ENCODE measurements at regions not wholly inside any gene's neighbourhood (a gene's known extent, or its start where the extent isn't known, plus 50 kb on each side); places are given as distances from the start of the nearest gene placed in this dataset.

DNA sequence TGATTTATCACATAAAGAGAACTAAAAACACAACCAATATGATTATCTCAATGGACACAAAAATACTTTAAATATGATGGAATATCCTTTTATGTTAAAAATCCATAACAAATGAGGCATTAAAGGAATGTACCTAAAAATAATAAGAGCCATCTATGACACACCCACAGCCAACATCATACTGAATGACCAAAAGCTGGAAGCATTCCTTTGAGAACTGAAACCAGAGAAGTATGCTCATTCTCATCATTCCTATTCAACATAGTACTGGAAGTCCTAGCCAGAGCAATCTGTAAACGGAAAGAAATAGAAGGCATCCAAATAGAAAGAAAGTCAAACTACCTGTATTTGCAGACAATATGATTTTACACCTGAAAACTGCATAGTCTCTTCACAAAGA, 671.0 kb downstream of the SLITRK1 start:
- TF ChIP-seq, protein P1, sequence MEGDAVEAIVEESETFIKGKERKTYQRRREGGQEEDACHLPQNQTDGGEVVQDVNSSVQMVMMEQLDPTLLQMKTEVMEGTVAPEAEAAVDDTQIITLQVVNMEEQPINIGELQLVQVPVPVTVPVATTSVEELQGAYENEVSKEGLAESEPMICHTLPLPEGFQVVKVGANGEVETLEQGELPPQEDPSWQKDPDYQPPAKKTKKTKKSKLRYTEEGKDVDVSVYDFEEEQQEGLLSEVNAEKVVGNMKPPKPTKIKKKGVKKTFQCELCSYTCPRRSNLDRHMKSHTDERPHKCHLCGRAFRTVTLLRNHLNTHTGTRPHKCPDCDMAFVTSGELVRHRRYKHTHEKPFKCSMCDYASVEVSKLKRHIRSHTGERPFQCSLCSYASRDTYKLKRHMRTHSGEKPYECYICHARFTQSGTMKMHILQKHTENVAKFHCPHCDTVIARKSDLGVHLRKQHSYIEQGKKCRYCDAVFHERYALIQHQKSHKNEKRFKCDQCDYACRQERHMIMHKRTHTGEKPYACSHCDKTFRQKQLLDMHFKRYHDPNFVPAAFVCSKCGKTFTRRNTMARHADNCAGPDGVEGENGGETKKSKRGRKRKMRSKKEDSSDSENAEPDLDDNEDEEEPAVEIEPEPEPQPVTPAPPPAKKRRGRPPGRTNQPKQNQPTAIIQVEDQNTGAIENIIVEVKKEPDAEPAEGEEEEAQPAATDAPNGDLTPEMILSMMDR (IDR thresholded peaks at IDR 0.05; ENCODE audit: poor library complexity, severe bottlenecking): no peak
- Histone ChIP-seq H3K27me3 (ENCODE audit: insufficient read depth, poor library complexity, severe bottlenecking) (no peaks in the 10 kb centered on the region), H3K36me3 (ENCODE audit: low read depth) (no peaks in the 10 kb centered on the region), H3K27ac (ENCODE audit: poor library complexity, severe bottlenecking) (no peak overlapping the region), H3K9me3 (ENCODE audit: severe bottlenecking) (peaks cover 9% of the 10 kb centered on the region), H3K4me3 (ENCODE audit: severe bottlenecking) (no peak overlapping the region), H3K4me1 (ENCODE audit: insufficient read depth, poor library complexity, severe bottlenecking) (peaks cover 13% of the 10 kb centered on the region)
- ATAC-seq (ENCODE audit: low read depth): no peak
- DNase-seq (ENCODE audit: low spot score): no peak

DNA sequence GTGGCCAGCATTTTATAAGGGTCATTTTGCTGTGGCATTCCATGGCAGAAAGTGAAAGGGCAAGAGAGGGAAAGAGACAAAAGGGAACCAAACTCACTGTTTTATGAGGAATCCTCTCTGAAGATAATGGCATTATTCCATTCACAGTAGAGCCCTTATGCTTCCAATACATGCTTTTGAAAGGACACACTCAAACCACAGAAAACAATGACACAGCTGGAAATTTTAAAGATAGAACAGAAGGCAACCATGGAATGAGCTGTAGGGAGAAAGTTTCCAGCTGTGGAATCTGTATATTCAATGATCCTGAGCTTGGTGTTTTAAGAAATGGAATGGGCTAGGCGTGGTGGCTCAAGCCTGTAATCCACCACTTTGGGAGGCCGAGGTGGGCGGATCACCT, 677.4 kb downstream of the SLITRK1 start:
- H3K4me3 ChIP-seq (ENCODE audit: severe bottlenecking): no peak overlapping the region
- no peaks in the 10 kb centered on the region for H3K27me3 ChIP-seq (ENCODE audit: insufficient read depth, poor library complexity, severe bottlenecking)
- TF ChIP-seq, protein P1 (IDR thresholded peaks at IDR 0.05; ENCODE audit: poor library complexity, severe bottlenecking): no peak
- no peak for ATAC-seq (ENCODE audit: low read depth)
- no peaks in the 10 kb centered on the region for H3K4me1 ChIP-seq (ENCODE audit: insufficient read depth, poor library complexity, severe bottlenecking)
- DNase-seq (ENCODE audit: low spot score): no peak
- H3K27ac ChIP-seq (ENCODE audit: poor library complexity, severe bottlenecking): no peak overlapping the region
- no peaks in the 10 kb centered on the region for H3K36me3 ChIP-seq (ENCODE audit: low read depth)
- H3K9me3 ChIP-seq (ENCODE audit: severe bottlenecking): peaks cover 6% of the 10 kb centered on the region

DNA sequence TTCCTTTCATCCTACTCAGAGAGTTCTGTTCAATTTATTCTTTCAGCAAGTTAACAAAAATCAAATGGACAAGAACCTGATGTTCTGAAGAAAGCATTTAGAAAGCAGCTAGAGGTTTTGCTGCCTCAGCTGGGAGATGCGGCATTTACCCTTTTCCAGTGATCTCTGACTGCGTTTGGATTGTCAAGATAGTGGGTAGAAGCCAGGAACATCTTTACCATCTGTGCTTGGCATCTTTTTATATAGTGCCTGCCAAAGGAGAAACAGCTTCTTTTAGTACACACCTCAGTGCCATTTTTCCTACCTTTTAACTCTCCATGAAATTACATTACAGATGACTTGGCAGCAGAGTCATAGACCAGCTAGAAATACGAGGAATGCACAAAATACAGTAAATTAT, 680.8 kb downstream of the SLITRK1 start:
- no peak overlapping the region for H3K27ac ChIP-seq (ENCODE audit: poor library complexity, severe bottlenecking)
- no peak for ATAC-seq (ENCODE audit: low read depth)
- no peak for DNase-seq (ENCODE audit: low spot score)
- H3K27me3 ChIP-seq (ENCODE audit: insufficient read depth, poor library complexity, severe bottlenecking): no peaks in the 10 kb centered on the region
- no peaks in the 10 kb centered on the region for H3K9me3 ChIP-seq (ENCODE audit: severe bottlenecking)
- no peaks in the 10 kb centered on the region for H3K36me3 ChIP-seq (ENCODE audit: low read depth)
- TF ChIP-seq, protein P1 (IDR thresholded peaks at IDR 0.05; ENCODE audit: poor library complexity, severe bottlenecking): no peak
- H3K4me1 ChIP-seq (ENCODE audit: insufficient read depth, poor library complexity, severe bottlenecking): no peaks in the 10 kb centered on the region
- H3K4me3 ChIP-seq (ENCODE audit: severe bottlenecking): no peak overlapping the region

DNA sequence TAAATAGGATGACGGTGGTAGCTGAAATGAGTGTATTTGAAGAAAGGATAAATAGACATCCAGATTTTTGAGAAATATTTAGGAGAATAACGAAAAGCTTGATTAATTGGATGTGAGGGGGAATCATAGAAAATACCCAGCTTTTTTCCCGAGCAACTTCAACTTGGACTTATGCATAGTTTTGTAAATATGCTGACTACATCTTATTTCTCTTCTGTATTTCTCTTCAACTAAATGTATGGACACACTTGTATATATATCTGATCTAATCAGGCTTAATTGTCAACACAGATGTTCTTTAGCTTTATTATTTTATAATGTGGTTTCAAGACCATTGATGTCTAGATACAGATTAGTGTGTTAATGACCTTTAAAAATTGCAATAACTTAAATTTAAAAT, 685.0 kb downstream of the SLITRK1 start:
- no peak for DNase-seq (ENCODE audit: low spot score)
- no peaks in the 10 kb centered on the region for H3K27me3 ChIP-seq (ENCODE audit: insufficient read depth, poor library complexity, severe bottlenecking)
- no peak overlapping the region for H3K4me3 ChIP-seq (ENCODE audit: severe bottlenecking)
- no peak for ATAC-seq (ENCODE audit: low read depth)
- H3K9me3 ChIP-seq (ENCODE audit: severe bottlenecking): no peaks in the 10 kb centered on the region
- no peaks in the 10 kb centered on the region for H3K36me3 ChIP-seq (ENCODE audit: low read depth)
- TF ChIP-seq, protein P1 (IDR thresholded peaks at IDR 0.05; ENCODE audit: poor library complexity, severe bottlenecking): no peak
- no peaks in the 10 kb centered on the region for H3K4me1 ChIP-seq (ENCODE audit: insufficient read depth, poor library complexity, severe bottlenecking)
- no peak overlapping the region for H3K27ac ChIP-seq (ENCODE audit: poor library complexity, severe bottlenecking)

DNA sequence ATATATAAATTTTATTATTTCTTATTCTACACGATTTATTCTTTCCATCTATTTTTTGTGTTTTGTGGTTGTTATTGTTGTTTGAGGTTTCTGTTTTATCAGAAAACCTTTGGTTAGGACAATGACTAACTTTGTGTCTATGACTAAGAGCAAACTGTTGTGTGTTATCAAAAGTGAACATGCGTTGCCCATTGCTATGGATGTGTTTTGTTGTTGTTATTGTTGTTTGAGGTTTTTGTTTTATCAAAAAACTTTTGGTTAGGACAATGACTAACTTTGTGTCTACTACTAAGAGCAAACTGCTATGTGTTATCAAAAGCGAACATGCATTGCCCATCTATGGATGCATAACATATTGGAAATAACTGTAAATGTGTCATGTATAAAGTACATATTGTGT, 692.3 kb downstream of the SLITRK1 start:
- ATAC-seq (ENCODE audit: low read depth) (no peak), DNase-seq (ENCODE audit: low spot score) (no peak)
- H3K9me3 ChIP-seq (ENCODE audit: severe bottlenecking): no peaks in the 10 kb centered on the region
- H3K4me1 ChIP-seq (ENCODE audit: insufficient read depth, poor library complexity, severe bottlenecking): no peaks in the 10 kb centered on the region
- H3K27ac ChIP-seq (ENCODE audit: poor library complexity, severe bottlenecking): no peak overlapping the region
- no peak overlapping the region for H3K4me3 ChIP-seq (ENCODE audit: severe bottlenecking)
- TF ChIP-seq, protein P1 (IDR thresholded peaks at IDR 0.05; ENCODE audit: poor library complexity, severe bottlenecking): no peak
- H3K36me3 ChIP-seq (ENCODE audit: low read depth): no peaks in the 10 kb centered on the region
- no peaks in the 10 kb centered on the region for H3K27me3 ChIP-seq (ENCODE audit: insufficient read depth, poor library complexity, severe bottlenecking)
